GM19239 (cell line): ENCODE measurements at regions not wholly inside any gene's neighbourhood (a gene's known extent, or its start where the extent isn't known, plus 50 kb on each side); places are given as distances from the start of the nearest gene placed in this dataset.

ENCODE experiments used
- DNase-seq: peaks from one replicate; pipeline ENCODE4 v3.0.0; 2011; ENCODE audit warnings: low spot score; ENCODE audit not compliant: insufficient read length
- FAIRE-seq: peaks from 2 replicates; lab custom pipeline; 2011; peaks lifted over from hg19 to GRCh38; lab: Jason Lieb, UNC

DNA sequence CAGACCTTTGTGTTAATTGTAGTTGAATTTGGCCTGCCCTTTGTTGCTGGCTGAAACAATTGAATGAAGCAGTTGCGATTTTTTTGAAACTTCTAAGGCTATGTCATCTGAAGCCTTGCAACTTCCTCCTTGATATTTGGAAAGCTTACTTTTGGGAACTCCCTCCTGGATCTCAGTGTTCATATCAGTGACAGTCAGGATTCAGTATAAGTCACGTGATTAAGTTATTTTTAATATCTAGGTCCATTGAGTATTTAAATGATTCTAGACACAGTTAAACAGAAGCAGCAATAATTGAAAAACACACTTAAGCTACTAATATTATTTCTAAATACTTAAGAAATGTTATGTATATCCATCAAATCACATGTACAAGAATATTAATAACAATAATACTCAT is 951.3 kb downstream of the GRIK2 start:
- FAIRE-seq (no peak), DNase-seq (no peak)

DNA sequence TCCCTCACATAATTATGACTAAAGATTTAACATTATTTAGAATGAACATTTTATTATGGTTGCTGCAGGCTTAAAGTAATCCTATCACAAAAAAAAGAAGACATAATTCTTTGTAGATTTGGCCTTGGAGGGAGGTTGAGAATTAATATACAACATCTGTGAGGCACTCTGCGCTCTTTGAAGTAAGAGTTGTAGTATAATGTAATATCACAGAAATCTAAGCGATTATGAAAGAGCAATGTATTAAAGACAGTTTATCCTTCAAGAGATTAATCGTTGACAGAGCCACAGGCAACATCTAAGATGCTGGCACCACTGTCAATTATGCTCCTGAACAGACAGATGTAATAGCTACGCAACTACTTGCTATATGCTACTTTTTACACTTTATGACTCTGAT is 946.8 kb downstream of the GRIK2 start:
- no peak for FAIRE-seq
- DNase-seq: no peak

- FAIRE-seq (no peak), DNase-seq (no peak)
These were observed 940.2 kb downstream of the GRIK2 start for GRCh38 chr6:102333736-102334135.

- FAIRE-seq (no peak), DNase-seq (no peak)
These were observed 934.3 kb downstream of the GRIK2 start for GRCh38 chr6:102327697-102328225.

- FAIRE-seq (no peak), DNase-seq (no peak)
These were observed 920.2 kb downstream of the GRIK2 start for GRCh38 chr6:102313699-102314098.

DNA sequence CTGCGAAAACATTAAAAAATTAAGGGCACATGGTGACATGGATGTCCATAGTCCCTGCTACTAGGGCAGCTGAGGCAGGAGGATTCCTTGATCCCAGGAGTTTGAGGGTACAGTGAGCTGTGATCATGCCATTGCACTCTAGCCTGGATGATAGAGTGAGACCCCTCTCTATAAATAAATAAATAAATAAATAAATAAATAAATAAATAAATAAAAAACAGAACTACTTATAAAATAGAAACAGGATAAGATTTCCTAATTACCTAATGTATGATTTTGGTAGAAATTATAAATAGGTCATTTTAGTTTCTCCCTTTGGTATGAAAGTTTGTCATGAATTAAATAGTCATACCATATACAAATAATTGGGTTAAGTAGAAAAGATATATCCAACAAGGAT is 916.2 kb downstream of the GRIK2 start:
- FAIRE-seq: no peak

DNA sequence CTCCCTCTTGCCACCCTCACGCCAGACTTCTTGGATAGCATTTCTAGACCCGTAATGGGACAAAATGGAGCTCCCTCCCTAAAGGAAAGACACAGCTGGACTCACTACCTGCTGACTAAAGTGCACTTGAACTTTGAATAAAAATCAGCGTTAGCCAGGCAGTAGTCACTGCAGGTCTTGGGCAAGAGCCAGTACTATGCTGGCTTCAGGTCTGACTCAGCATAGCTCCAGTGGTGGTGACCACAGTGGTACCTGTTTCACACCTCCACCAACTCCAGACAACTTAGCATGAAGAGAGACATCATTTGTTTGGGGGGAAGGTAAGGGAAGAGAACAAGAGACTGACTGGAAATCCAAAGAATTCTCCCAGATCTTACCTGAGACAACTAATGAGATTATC is 906.8 kb downstream of the GRIK2 start:
- no peak for FAIRE-seq
- no peak for DNase-seq

More for the DNA sequence above, 916.2 kb downstream of the GRIK2 start:
- no peak for DNase-seq

GRCh38 chr6:102298051-102298450 is 904.5 kb downstream of the GRIK2 start:
- DNase-seq (no peak), FAIRE-seq (no peak)
